Nephron progenitor cell (in vitro differentiated cells): ENCODE measurements at regions not wholly inside any gene's neighbourhood (a gene's known extent, or its start where the extent isn't known, plus 50 kb on each side); places are given as distances from the start of the nearest gene placed in this dataset.

Source experiments
- DNase-seq: peaks from one replicate; pipeline ENCODE4 v3.0.0; 2021
- H3K27ac Mint-ChIP-seq: 2 replicates; pipeline ENCODE4 v1.8.0; 2021; ENCODE audit warnings: mild to moderate bottlenecking, moderate library complexity, mixed read lengths
- H3K27me3 Mint-ChIP-seq: 2 replicates; pipeline ENCODE4 v1.8.0; 2021; ENCODE audit warnings: mild to moderate bottlenecking, low read depth, mixed read lengths; ENCODE audit not compliant: poor library complexity
- H3K36me3 Mint-ChIP-seq: 2 replicates; pipeline ENCODE4 v1.8.0; 2021; ENCODE audit warnings: low read depth, mixed read lengths
- H3K4me1 Mint-ChIP-seq: 2 replicates; pipeline ENCODE4 v1.8.0; 2021; ENCODE audit warnings: mixed read lengths
- H3K4me3 Mint-ChIP-seq: 2 replicates; pipeline ENCODE4 v1.8.0; 2021; ENCODE audit warnings: mild to moderate bottlenecking, moderate library complexity, mixed read lengths
- H3K9me3 Mint-ChIP-seq: 2 replicates; pipeline ENCODE4 v1.8.0; 2021; ENCODE audit warnings: mild to moderate bottlenecking, moderate library complexity, mixed read lengths
- TF ChIP-seq, protein P1 (sequence below): fragments of 200-600 bp; sonication (generic); IDR thresholded peaks from 2 replicates; pipeline ENCODE4 v1.5.0; 2021; ENCODE audit warnings: antibody characterized with exemption

DNA sequence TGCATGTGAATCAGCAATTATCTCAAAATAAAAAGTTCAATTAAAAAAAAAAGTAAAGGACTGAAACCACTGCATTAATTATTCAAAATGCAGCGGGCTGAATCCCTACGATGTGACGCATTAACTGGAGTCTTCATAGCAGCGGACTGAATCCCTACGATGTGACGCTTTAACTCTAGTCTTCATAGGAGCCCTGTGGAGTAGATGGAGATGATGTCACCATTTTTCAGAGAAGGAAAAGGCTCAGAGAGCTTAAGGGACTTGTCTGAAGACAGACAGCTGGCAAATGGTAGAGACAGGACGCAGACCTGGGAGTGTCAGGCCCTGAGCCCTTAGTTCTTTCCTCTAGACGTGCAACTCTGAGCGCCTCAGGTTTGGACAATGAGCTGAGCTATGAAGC is 168.0 kb upstream of the MYL2 start:
- TF ChIP-seq, protein P1, sequence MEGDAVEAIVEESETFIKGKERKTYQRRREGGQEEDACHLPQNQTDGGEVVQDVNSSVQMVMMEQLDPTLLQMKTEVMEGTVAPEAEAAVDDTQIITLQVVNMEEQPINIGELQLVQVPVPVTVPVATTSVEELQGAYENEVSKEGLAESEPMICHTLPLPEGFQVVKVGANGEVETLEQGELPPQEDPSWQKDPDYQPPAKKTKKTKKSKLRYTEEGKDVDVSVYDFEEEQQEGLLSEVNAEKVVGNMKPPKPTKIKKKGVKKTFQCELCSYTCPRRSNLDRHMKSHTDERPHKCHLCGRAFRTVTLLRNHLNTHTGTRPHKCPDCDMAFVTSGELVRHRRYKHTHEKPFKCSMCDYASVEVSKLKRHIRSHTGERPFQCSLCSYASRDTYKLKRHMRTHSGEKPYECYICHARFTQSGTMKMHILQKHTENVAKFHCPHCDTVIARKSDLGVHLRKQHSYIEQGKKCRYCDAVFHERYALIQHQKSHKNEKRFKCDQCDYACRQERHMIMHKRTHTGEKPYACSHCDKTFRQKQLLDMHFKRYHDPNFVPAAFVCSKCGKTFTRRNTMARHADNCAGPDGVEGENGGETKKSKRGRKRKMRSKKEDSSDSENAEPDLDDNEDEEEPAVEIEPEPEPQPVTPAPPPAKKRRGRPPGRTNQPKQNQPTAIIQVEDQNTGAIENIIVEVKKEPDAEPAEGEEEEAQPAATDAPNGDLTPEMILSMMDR = no peak
- H3K4me3 Mint-ChIP-seq = no peak overlapping the region
- H3K27ac Mint-ChIP-seq = no peak overlapping the region
- peaks cover 7% of the 10 kb centered on the region for H3K4me1 Mint-ChIP-seq
- peaks cover 4% of the 10 kb centered on the region for H3K27me3 Mint-ChIP-seq
- DNase-seq = no peak
- peaks cover 10% of the 10 kb centered on the region for H3K9me3 Mint-ChIP-seq
- no peaks in the 10 kb centered on the region for H3K36me3 Mint-ChIP-seq

GRCh38 chr12:111086947-111087700 is 166.7 kb upstream of the MYL2 start:
- Mint-ChIP-seq H3K27ac (no peak overlapping the region), H3K36me3 (no peaks in the 10 kb centered on the region), H3K9me3 (peaks cover 10% of the 10 kb centered on the region), H3K27me3 (peaks cover 14% of the 10 kb centered on the region), H3K4me1 (peaks cover 9% of the 10 kb centered on the region), H3K4me3 (no peak overlapping the region)
- TF ChIP-seq, protein P1 = no peak
- DNase-seq = no peak

GRCh38 chr12:111085096-111085495 is 164.7 kb upstream of the MYL2 start:
- H3K36me3 Mint-ChIP-seq = no peaks in the 10 kb centered on the region
- H3K9me3 Mint-ChIP-seq = peaks cover 10% of the 10 kb centered on the region
- peaks cover 10% of the 10 kb centered on the region for H3K27me3 Mint-ChIP-seq
- H3K4me1 Mint-ChIP-seq = peaks cover 22% of the 10 kb centered on the region
- no peak overlapping the region for H3K4me3 Mint-ChIP-seq
- no peak for DNase-seq
- no peak overlapping the region for H3K27ac Mint-ChIP-seq
- TF ChIP-seq, protein P1 = no peak

- no peak for DNase-seq
- Mint-ChIP-seq H3K27me3 (peaks cover 10% of the 10 kb centered on the region), H3K36me3 (no peaks in the 10 kb centered on the region), H3K27ac (no peak overlapping the region), H3K9me3 (peaks cover 10% of the 10 kb centered on the region), H3K4me3 (no peak overlapping the region), H3K4me1 (peaks cover 22% of the 10 kb centered on the region)
- TF ChIP-seq, protein P1 = no peak
Observed at GRCh38 chr12:111084605-111085004, 164.2 kb upstream of the MYL2 start.

GRCh38 chr12:111084158-111084557 is 163.8 kb upstream of the MYL2 start:
- TF ChIP-seq, protein P1 = no peak
- H3K27me3 Mint-ChIP-seq = peaks cover 10% of the 10 kb centered on the region
- peaks cover 22% of the 10 kb centered on the region for H3K4me1 Mint-ChIP-seq
- H3K36me3 Mint-ChIP-seq = no peaks in the 10 kb centered on the region
- H3K27ac Mint-ChIP-seq = no peak overlapping the region
- peaks cover 10% of the 10 kb centered on the region for H3K9me3 Mint-ChIP-seq
- no peak overlapping the region for H3K4me3 Mint-ChIP-seq
- DNase-seq = no peak

DNA sequence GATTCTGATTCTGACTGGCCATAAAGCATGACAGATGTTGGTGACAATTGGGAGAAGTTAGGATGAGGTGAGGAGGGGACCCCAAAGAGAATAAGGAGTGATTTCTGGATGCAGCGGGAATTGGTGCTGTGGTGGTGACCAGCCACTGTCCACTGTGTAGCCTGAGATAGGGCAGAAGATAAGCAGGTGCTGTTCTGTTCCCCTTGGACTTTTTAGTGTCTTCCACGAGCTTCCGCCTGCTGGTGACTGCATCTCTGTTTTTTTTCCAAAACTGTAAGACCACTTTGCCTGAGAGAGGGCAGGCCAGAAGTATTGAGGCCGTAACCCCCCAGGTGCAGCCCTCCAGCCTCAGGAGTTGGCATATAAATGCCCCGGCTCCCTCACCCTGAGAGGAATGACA is 161.2 kb upstream of the MYL2 start:
- Mint-ChIP-seq H3K27ac (no peak overlapping the region), H3K9me3 (peaks cover 10% of the 10 kb centered on the region), H3K4me1 (peaks cover 37% of the 10 kb centered on the region), H3K36me3 (no peaks in the 10 kb centered on the region), H3K27me3 (peaks cover 16% of the 10 kb centered on the region), H3K4me3 (no peak overlapping the region)
- DNase-seq = no peak
- TF ChIP-seq, protein P1 = no peak
